NOMO-1 treated with dmso at 0.1 percent for 144 hours (cell line): ENCODE measurements at regions not wholly inside any gene's neighbourhood (a gene's known extent, or its start where the extent isn't known, plus 50 kb on each side); places are given as distances from the start of the nearest gene placed in this dataset.

Experiments
- DNase-seq: peaks from one replicate; lab custom pipeline; 2025; ENCODE audit not compliant: unreplicated experiment; lab: John Stamatoyannopoulos, UW

DNA sequence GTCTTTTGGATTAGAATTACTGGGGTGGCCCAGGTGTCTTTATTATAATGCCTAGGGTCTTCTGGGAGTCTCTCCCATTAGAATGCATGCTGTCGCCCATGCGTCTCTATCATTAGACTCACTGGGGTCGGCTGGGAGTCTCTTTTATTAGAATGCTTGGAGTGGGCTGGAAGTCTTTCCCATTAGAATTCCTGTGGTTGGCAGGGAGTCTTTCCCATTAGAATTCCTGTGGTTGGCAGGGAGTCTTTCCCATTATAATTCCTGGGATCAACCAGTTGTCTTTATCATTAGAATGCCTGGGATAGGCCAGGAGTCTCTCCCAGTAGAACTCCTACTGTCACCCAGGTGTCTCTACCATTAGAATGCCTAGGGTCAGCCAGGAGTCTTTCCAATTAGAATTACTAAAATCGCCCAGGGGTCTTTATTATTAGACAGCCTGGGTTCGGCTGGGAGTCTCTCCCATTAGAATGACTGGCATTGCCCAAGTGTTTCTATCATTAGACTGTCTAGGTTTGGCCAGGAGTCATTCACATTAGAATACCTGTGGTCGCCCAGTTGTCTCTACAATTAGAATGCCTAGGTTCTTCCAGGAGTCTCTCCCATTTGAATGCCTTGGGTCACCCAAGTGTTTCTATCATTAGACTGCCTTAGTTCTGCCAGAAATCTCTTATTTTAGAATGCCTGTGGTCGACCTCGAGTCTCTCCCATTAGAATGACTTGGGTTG, 1558.5 kb downstream of the UQCRFS1 start:
- DNase-seq: no peak

- no peak for DNase-seq
Observed at GRCh38 chr19:27652796-27653195, 1560.2 kb downstream of the UQCRFS1 start.

- no peak for DNase-seq
Observed at GRCh38 chr19:27652281-27652680, 1560.7 kb downstream of the UQCRFS1 start.

GRCh38 chr19:27647423-27647822, 1565.5 kb downstream of the UQCRFS1 start:
- no peak for DNase-seq

DNA sequence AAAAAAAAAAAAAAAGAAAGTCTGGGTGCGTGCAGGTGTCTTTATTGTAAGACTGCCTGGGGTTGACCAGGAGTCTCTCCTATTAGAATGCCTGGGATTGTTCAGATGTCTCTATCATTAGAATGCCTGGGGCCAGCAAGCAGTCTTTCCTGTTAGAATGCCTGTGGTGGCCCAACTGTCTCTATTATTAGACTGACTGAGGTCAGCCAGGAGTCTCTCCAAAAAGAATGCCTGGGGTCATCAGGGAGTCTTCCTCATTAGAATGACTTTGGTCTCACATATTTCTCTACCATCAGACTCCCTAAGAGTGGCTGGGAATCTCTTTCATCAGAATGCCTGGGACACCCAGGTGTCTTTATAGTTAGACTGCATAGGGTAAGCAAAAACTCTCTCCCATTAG, 1577.5 kb downstream of the UQCRFS1 start:
- no peak for DNase-seq

DNA sequence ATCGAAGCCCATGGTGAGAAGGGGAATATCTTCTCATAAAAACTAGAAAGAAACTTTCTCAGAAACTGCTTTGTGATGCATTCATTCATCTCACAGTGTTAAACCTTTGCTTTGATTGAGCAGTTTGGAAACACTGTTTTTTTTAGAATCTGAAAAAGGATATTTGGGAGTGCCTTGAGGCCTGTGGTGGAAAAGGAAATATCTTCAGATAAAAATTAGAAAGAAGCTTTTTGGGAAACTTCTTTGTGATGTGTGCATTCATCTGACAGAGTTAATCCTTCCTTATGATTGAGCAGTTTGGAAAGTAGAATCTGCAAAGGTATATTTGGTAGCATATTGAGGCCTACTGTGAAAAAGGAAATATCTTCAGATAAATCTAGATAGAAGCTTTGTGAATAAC, 1594.9 kb downstream of the UQCRFS1 start:
- no peak for DNase-seq

GRCh38 chr19:27580906-27581305, 1632.0 kb downstream of the UQCRFS1 start:
- no peak for DNase-seq
